Thyroid gland (tissue), 4 donors: ENCODE measurements at regions not wholly inside any gene's neighbourhood (a gene's known extent, or its start where the extent isn't known, plus 50 kb on each side); places are given as distances from the start of the nearest gene placed in this dataset.

Source experiments
- CTCF ChIP-seq, 6 experiments: fragments of 200-600 bp in 3 of 6; fragments of 450-650 bp in 3 of 6; sonication (generic) in 3 of 6; IDR thresholded peaks; one replicate each; pipeline ENCODE4 v1.5.1; 2016 to 2019; ENCODE audit warnings: antibody characterized with exemption in 6 of 6, mild to moderate bottlenecking in 2 of 6, inconsistent platforms in 1 of 6, moderate library complexity in 1 of 6
- POLR2A ChIP-seq, 2 donors: fragments of 450-650 bp; IDR thresholded peaks; one replicate each; pipeline ENCODE4 v1.6.1; 2017; ENCODE audit warnings: antibody characterized with exemption in 2 of 2, mild to moderate bottlenecking in 2 of 2, moderate library complexity in 1 of 2

- no peak for TF ChIP-seq CTCF (IDR thresholded peaks at IDR 0.05)
- TF ChIP-seq POLR2A (IDR thresholded peaks at IDR 0.05) = no peak
Measured at GRCh38 chr2:160871953-160872352, 288.3 kb upstream of the TANK start.
